ENCODE measurements at regions not wholly inside any gene's neighbourhood (a gene's known extent, or its start where the extent isn't known, plus 50 kb on each side); places are given as distances from the start of the nearest gene placed in this dataset.

DNA sequence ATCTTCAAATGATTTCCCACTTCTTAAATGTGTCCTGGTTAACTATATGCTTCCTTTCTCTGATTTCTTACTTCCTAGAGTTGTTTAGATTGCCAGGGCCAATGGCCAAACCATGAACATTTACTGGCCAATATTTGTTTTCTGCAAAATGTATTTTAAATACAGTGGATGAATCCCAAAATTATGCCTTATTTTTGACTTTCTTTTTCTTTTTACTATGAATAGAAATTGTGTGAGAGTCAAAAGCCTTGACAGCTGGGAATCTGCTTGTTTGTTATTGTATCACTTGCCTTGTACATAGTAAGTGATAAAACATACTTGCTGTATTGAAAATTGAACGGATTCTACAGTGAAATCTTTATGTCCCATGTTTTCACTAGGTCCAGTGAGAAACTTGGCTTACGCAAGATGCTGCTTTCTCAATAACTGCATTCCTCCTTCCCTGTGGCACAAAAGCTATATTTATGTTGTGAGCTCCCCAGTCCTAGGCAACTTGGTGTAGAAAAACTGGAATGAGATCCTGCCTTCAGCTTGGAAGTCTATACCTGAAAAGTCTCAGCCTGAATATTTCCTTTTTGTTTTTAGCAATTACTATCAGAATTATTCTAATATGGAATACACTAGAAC, 295.2 kb downstream of the EPHA7 start:
- ATAC-seq (no peak), DNase-seq (no peak)
- H3K9me3 ChIP-seq, result no peaks in the 10 kb centered on the region
- no peaks in the 10 kb centered on the region for H3K27me3 ChIP-seq
- 69 to 71% methylated on average over 2 of the region's 2 CpGs for WGBS, 2 donors
- no peak overlapping the region for H3K4me3 ChIP-seq
- intact Hi-C loops (cut with DNase I), result no loop called here
- H3K4me1 ChIP-seq, result no peaks in the 10 kb centered on the region
- no peak overlapping the region for H3K27ac ChIP-seq
- no peaks in the 10 kb centered on the region for H3K36me3 ChIP-seq (replicated peaks in 1 of 2; ENCODE audit: insufficient read depth in 1 of 2, low read depth in 2 of 2)
- TF ChIP-seq, protein P1, sequence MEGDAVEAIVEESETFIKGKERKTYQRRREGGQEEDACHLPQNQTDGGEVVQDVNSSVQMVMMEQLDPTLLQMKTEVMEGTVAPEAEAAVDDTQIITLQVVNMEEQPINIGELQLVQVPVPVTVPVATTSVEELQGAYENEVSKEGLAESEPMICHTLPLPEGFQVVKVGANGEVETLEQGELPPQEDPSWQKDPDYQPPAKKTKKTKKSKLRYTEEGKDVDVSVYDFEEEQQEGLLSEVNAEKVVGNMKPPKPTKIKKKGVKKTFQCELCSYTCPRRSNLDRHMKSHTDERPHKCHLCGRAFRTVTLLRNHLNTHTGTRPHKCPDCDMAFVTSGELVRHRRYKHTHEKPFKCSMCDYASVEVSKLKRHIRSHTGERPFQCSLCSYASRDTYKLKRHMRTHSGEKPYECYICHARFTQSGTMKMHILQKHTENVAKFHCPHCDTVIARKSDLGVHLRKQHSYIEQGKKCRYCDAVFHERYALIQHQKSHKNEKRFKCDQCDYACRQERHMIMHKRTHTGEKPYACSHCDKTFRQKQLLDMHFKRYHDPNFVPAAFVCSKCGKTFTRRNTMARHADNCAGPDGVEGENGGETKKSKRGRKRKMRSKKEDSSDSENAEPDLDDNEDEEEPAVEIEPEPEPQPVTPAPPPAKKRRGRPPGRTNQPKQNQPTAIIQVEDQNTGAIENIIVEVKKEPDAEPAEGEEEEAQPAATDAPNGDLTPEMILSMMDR (IDR thresholded peaks at IDR 0.05), result no peak
- TF ChIP-seq POLR2A (IDR thresholded peaks at IDR 0.05), result no peak

DNA sequence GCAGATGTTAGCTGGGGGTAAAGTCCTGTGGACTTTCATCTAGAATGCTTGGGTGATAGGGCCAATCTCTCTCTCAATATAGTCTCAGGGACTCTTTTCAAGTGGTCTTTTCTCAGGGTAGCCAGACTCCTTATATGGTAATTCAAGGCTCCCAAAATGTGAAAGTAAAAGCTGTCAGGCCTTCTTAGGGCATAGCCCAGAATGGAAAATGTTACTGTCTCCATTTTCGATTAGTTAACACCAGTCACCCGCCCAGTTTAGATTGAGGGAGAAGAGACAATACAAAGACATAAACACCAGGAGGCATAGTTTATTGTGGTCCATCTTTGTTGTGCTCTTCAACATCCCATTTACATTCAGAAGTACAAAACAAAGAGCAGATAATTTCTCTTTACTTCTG, 295.8 kb downstream of the EPHA7 start:
- H3K27ac ChIP-seq, result no peak overlapping the region
- TF ChIP-seq, protein P1 (IDR thresholded peaks at IDR 0.05), result no peak
- TF ChIP-seq POLR2A (IDR thresholded peaks at IDR 0.05), result no peak
- intact Hi-C loops (cut with DNase I), result no loop called here
- H3K4me3 ChIP-seq, result no peak overlapping the region
- H3K4me1 ChIP-seq, result no peaks in the 10 kb centered on the region
- 58 to 74% methylated on average over 2 of the region's 2 CpGs for WGBS, 2 donors
- no peaks in the 10 kb centered on the region for H3K36me3 ChIP-seq (replicated peaks in 1 of 2; ENCODE audit: insufficient read depth in 1 of 2, low read depth in 2 of 2)
- H3K9me3 ChIP-seq, result no peaks in the 10 kb centered on the region
- DNase-seq (no peak), ATAC-seq (no peak)
- no peaks in the 10 kb centered on the region for H3K27me3 ChIP-seq

DNA sequence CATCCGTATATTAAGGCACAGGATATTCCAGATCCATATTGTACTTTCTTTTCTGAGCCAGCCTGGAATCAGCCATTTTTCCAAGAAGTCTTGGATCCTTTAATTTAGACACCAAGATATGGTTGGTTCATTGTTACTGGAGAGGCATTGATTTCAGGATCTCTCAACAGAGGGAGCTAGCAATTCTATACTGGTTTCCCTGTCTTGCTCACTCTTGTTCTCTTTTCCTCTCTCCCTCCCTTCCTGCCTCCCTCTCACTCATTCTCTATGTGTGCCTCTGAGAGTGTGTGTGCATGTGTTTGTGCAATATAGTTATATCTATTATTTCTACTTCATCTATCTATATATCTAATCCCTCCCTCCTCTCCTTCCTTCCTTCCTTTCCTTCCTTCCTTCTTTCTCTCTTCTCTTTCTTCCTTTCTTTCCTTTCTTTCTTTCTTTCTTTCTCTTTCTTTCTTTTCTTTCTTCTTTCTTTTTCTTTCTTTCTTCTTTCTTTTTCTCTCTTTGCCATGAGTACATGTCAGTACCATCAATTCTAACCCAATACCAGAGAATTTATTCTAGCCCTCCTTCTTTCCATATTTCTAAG, 299.1 kb downstream of the EPHA7 start:
- TF ChIP-seq, protein P1 (IDR thresholded peaks at IDR 0.05), result no peak
- no peak for TF ChIP-seq POLR2A (IDR thresholded peaks at IDR 0.05)
- no peaks in the 10 kb centered on the region for H3K4me1 ChIP-seq
- no peaks in the 10 kb centered on the region for H3K9me3 ChIP-seq
- H3K27me3 ChIP-seq, result no peaks in the 10 kb centered on the region
- no peak overlapping the region for H3K4me3 ChIP-seq
- no peak overlapping the region for H3K27ac ChIP-seq
- WGBS, 2 donors, result 63 to 83% methylated on average over 1 of the region's 1 CpG
- DNase-seq (no peak), ATAC-seq (no peak)
- no peaks in the 10 kb centered on the region for H3K36me3 ChIP-seq (replicated peaks in 1 of 2; ENCODE audit: insufficient read depth in 1 of 2, low read depth in 2 of 2)
- intact Hi-C loops (cut with DNase I), result no loop called here

DNA sequence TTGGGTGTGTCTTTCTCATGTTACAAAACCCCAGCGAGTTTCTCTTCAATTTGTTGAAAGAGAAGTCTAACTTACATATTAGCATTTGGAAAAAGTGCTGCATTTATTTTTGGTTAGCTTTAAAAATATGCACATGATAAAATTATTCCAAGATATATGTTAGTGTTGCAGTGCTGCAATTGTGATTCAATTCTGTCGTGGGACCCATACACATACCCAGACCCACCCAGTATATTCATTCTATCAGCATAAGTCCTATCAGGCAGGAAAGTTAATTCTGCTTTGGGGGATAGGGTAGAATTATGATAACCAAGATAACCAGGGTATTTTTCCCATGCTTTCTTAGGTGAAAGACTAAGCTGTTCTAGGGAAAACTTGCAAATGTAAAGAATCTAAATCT, 313.5 kb downstream of the EPHA7 start:
- Histone ChIP-seq H3K27ac (no peak overlapping the region), H3K4me3 (no peak overlapping the region), H3K36me3 (replicated peaks in 1 of 2; ENCODE audit: insufficient read depth in 1 of 2, low read depth in 2 of 2) (no peaks in the 10 kb centered on the region), H3K27me3 (no peaks in the 10 kb centered on the region), H3K9me3 (no peaks in the 10 kb centered on the region), H3K4me1 (no peaks in the 10 kb centered on the region)
- WGBS, 2 donors, result 59 to 82% methylated on average over 2 of the region's 2 CpGs
- ATAC-seq, result no peak
- TF ChIP-seq, protein P1 (IDR thresholded peaks at IDR 0.05), result no peak
- no peak for TF ChIP-seq POLR2A (IDR thresholded peaks at IDR 0.05)
- DNase-seq, result no peak
- intact Hi-C loops (cut with DNase I), result no loop called here

DNA sequence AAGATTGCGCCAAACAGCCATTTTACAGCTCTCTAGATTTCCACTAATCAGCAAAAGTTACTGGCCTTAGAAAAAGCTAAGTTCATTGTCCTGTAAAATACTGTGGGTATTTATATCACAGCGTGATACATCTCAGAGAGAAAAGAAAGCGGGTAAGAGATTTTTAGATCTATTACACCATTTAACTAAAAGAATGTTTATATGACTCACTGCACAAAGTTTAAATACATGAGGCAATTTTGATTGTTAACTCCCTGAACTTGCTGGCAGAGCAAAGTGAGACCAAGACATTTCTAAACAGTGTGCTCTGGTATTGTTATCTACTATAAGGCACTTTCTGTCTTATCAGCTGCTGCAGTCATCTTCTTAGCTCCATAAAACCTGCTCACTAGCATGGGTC, 314.3 kb downstream of the EPHA7 start:
- WGBS, 2 donors, result 75 to 82% methylated on average over 3 of the region's 3 CpGs

More for the DNA sequence above, 314.3 kb downstream of the EPHA7 start:
- intact Hi-C loops (cut with DNase I), result no loop called here
- TF ChIP-seq POLR2A (IDR thresholded peaks at IDR 0.05), result no peak
- TF ChIP-seq, protein P1 (IDR thresholded peaks at IDR 0.05), result no peak
- Histone ChIP-seq H3K9me3 (no peaks in the 10 kb centered on the region), H3K27me3 (no peaks in the 10 kb centered on the region), H3K27ac (no peak overlapping the region), H3K4me1 (no peaks in the 10 kb centered on the region), H3K36me3 (replicated peaks in 1 of 2; ENCODE audit: insufficient read depth in 1 of 2, low read depth in 2 of 2) (no peaks in the 10 kb centered on the region), H3K4me3 (no peak overlapping the region)
- DNase-seq, result no peak
- ATAC-seq, result no peak

Data from body of pancreas (tissue), 4 donors.